ENCODE measurements at regions not wholly inside any gene's neighbourhood (a gene's known extent, or its start where the extent isn't known, plus 50 kb on each side); places are given as distances from the start of the nearest gene placed in this dataset.

GRCh38 chr2:150041722-150042425 is 445.6 kb downstream of the RND3 start:
- no peaks in the 10 kb centered on the region for H3K79me2 ChIP-seq (ENCODE audit: control insufficient read depth, insufficient read depth, low read length)
- no peak overlapping the region for H3K4me2 ChIP-seq (ENCODE audit: control insufficient read depth, extremely low read depth, insufficient read depth, low read depth, low read length)
- H3K4me3 ChIP-seq (ENCODE audit: control insufficient read depth in 2 of 3, extremely low read depth in 1 of 3, insufficient read depth in 2 of 3, low read depth in 1 of 3, low read length in 3 of 3): no peak overlapping the region
- no peak overlapping the region for H3K9ac ChIP-seq (ENCODE audit: control insufficient read depth, extremely low read depth, insufficient read depth, low read length)
- no peaks in the 10 kb centered on the region for H3K36me3 ChIP-seq (ENCODE audit: control insufficient read depth in 2 of 2, extremely low read depth in 1 of 2, insufficient read depth in 2 of 2, low read length in 2 of 2)
- no peak overlapping the region for H2AFZ ChIP-seq (ENCODE audit: control insufficient read depth, low read length)
- H3K4me1 ChIP-seq (ENCODE audit: control insufficient read depth, extremely low read depth, insufficient read depth, low read length): peaks cover 3% of the 10 kb centered on the region
- no peaks in the 10 kb centered on the region for H3K27me3 ChIP-seq (ENCODE audit: control insufficient read depth, extremely low read depth, insufficient read depth, low read length)
- dilution Hi-C loops (cut with MboI; ENCODE audit: extremely low pct_ligation_motif_present, low sequenced_read_pairs): no loop called here
- no peaks in the 10 kb centered on the region for H3K9me1 ChIP-seq (ENCODE audit: control insufficient read depth, extremely low read depth, insufficient read depth, low read length)
- no peaks in the 10 kb centered on the region for H4K20me1 ChIP-seq (ENCODE audit: control insufficient read depth, extremely low read depth, insufficient read depth, low read length)
- H3K27ac ChIP-seq (ENCODE audit: control insufficient read depth, insufficient read depth, low read length): no peak overlapping the region
- H3K9me3 ChIP-seq (ENCODE audit: control insufficient read depth, low read depth, low read length): no peaks in the 10 kb centered on the region
- TF ChIP-seq CTCF (optimal IDR thresholded peaks at IDR 0.05 in 1 of 3, IDR thresholded peaks at IDR 0.05 in 1 of 3, conservative IDR thresholded peaks at IDR 0.05 in 1 of 3; ENCODE audit: extremely low read depth in 1 of 3, insufficient read depth in 2 of 3, low read length in 3 of 3): no peak
- no peak for TF ChIP-seq EZH2 (IDR thresholded peaks at IDR 0.05; ENCODE audit: low read length)
- peak; percentile 59 for FAIRE-seq
- no peak for DNase-seq (ENCODE audit: low read depth, low spot score)

GRCh38 chr2:150036622-150037021 is 449.0 kb upstream of the MMADHC start:
- H3K9me1 ChIP-seq (ENCODE audit: control insufficient read depth, extremely low read depth, insufficient read depth, low read length): no peaks in the 10 kb centered on the region
- H3K36me3 ChIP-seq (ENCODE audit: control insufficient read depth in 2 of 2, extremely low read depth in 1 of 2, insufficient read depth in 2 of 2, low read length in 2 of 2): no peaks in the 10 kb centered on the region
- H2AFZ ChIP-seq (ENCODE audit: control insufficient read depth, low read length): no peak overlapping the region
- H3K27ac ChIP-seq (ENCODE audit: control insufficient read depth, insufficient read depth, low read length): no peak overlapping the region
- no peaks in the 10 kb centered on the region for H3K79me2 ChIP-seq (ENCODE audit: control insufficient read depth, insufficient read depth, low read length)
- no peaks in the 10 kb centered on the region for H3K9me3 ChIP-seq (ENCODE audit: control insufficient read depth, low read depth, low read length)
- no peaks in the 10 kb centered on the region for H3K27me3 ChIP-seq (ENCODE audit: control insufficient read depth, extremely low read depth, insufficient read depth, low read length)
- H3K4me2 ChIP-seq (ENCODE audit: control insufficient read depth, extremely low read depth, insufficient read depth, low read depth, low read length): no peak overlapping the region
- TF ChIP-seq CTCF (optimal IDR thresholded peaks at IDR 0.05 in 1 of 3, IDR thresholded peaks at IDR 0.05 in 1 of 3, conservative IDR thresholded peaks at IDR 0.05 in 1 of 3; ENCODE audit: extremely low read depth in 1 of 3, insufficient read depth in 2 of 3, low read length in 3 of 3): no peak
- no peak for TF ChIP-seq EZH2 (IDR thresholded peaks at IDR 0.05; ENCODE audit: low read length)
- H3K4me1 ChIP-seq (ENCODE audit: control insufficient read depth, extremely low read depth, insufficient read depth, low read length): no peaks in the 10 kb centered on the region
- dilution Hi-C loops (cut with MboI; ENCODE audit: extremely low pct_ligation_motif_present, low sequenced_read_pairs): no loop called here
- H4K20me1 ChIP-seq (ENCODE audit: control insufficient read depth, extremely low read depth, insufficient read depth, low read length): no peaks in the 10 kb centered on the region
- no peak overlapping the region for H3K9ac ChIP-seq (ENCODE audit: control insufficient read depth, extremely low read depth, insufficient read depth, low read length)
- FAIRE-seq (peak; percentile 13), DNase-seq (ENCODE audit: low read depth, low spot score) (no peak)
- no peak overlapping the region for H3K4me3 ChIP-seq (ENCODE audit: control insufficient read depth in 2 of 3, extremely low read depth in 1 of 3, insufficient read depth in 2 of 3, low read depth in 1 of 3, low read length in 3 of 3)

Data from keratinocyte (primary cell).